NCI-H2029 treated with DMSO at 0.1 percent for 48 hours (cell line): ENCODE measurements at regions not wholly inside any gene's neighbourhood (a gene's known extent, or its start where the extent isn't known, plus 50 kb on each side); places are given as distances from the start of the nearest gene placed in this dataset.

Source experiments
- DNase-seq: peaks from one replicate; lab custom pipeline; 2025; lab: John Stamatoyannopoulos, UW

DNA sequence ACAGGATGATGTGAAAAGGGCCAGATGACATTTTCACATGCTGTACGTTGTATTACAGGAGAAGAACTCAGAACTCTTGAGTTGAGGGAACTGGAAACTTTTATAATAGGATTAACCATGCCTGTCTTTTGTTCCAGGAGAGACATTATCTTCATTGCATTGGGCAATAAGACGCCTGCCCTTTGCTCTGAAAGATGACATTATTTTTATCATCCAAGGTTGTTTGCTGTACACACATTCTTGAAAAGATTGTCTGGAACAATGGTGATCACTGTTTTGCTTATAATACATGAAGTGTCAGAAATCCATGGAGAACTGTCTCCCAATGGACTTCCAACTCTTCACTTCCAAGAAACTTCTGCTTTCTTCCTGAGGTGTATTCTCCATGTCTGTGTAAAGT is 334.6 kb upstream of the B3GAT1 start:
- no peak for DNase-seq

DNA sequence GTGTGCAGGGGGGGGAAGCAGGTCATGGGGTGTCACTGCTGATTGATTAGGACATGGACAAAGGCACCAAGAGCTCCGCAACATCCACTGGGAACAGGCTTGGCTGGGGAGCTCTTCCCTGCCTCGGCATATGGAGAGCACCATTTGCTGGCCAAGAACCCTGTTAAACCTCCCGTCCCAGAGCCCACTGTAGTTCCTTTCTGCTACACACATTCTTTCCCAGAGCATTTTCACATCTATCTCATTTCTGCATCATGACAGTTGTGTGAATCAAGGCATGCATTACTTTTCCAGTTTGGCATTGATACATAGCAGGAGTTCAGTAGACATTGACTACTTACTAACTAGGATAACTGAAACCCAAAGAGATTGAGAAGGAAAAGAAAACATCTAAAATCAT is 333.4 kb upstream of the B3GAT1 start:
- no peak for DNase-seq

DNA sequence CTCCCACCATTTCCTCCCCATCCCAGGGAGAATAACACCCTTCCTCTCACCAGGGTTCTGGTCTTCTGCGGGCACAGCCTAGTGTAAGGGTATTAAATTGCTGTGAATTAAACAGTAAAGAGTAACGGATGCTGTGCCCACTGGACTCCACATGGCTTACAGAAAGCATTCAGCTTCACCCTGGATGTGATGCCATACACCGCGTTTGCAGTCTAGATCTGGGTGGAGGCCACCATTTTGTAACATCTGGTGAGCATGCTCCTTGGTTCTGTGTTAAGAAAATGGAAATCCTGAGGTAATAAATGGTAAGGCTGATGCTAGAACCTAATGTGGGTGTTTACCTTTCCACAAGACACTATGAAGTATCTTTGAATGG is 331.8 kb upstream of the B3GAT1 start:
- no peak for DNase-seq

DNA sequence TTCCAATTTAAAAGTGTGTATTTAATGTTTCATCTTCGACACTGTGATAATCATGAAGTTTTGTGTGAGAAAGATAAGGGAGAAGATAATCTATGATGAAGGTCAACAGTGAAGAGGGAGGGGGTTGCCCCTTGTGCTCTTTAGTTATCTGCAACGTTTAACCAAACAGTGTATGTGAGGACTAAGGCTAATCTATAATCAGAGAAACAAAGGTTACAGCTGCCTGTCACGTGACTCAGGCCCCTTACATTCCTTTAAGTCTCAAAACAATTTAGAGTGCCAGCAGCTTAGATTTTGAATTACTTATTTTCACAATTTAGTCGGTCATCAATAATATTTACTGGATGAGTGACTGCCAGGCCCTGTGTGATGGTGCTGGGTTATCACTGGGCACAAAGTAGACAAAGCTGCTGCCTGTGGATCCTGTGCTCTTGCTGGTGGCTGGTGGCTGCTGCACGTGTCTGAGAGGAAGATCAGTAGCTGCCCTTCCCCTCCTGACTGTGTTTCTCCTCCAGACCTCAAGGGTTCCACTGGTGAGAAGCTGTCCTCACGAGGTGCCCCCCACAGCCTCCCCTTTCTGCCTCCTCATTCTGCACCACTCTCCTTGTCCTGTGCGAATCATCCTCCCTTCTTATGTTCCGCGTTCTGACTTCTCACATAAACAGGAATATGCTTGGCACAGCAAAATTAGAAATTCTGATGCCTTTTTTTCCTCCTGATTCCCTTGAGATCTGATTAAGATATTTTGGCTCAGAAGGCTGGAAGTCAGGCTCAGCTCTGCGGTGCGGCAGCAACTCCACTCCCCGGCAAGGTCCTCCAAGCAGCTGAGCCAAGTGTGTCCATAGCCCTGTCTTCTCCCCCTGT is 331.1 kb upstream of the B3GAT1 start:
- no peak for DNase-seq

DNA sequence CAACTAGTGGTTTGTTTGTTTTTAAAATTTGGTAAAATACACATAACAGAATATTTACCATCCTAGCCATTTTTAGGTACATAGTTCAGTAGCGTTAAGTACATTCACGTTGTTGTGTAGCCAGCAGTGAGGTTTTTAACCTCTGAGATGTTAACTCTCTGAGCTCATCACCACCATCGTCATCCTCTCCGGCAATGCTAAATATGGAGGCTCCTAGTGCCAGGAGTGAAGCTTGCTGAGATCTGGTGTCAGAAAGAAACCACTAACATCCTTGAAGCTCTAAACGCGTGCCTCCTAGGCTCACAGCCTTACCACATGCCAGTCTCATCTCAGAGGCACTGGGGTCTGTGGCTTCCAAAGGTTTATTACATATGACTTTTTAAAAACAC is 330.2 kb upstream of the B3GAT1 start:
- no peak for DNase-seq

DNA sequence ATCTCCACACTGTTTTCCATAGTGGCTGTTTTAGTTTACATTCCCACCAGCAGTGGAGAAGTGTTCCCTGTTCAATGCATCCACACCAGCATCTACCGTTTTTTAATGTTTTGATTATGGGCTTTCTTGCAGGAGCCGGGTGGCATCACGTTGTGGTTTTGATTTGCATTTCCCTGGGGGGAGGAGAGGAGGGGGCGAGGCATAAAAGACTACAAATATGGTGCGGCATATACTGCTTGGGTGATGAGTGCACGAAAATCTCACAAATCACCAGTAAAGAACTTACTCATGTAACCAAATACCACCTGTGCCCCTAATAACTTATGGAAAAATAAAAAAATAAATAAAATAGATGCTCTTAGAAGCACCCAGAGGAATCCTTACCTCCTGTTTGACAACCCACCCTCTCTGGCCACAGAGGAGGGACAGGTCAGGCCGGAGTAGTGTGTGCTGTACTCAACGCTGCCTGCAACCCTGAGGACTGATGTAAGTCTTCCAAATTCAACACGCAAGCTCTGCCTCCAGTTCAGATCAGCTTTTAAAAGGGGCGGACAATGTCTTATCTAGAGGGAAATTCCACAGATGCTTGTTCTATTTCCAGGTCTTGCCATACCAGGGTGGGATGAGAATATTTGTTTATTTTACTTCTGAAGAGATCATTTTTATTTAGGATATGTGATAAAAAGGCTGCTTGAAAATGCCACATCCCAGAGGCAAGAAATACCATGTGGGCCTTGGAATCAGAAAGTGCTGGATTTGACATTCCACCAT is 329.6 kb upstream of the B3GAT1 start:
- no peak for DNase-seq

DNA sequence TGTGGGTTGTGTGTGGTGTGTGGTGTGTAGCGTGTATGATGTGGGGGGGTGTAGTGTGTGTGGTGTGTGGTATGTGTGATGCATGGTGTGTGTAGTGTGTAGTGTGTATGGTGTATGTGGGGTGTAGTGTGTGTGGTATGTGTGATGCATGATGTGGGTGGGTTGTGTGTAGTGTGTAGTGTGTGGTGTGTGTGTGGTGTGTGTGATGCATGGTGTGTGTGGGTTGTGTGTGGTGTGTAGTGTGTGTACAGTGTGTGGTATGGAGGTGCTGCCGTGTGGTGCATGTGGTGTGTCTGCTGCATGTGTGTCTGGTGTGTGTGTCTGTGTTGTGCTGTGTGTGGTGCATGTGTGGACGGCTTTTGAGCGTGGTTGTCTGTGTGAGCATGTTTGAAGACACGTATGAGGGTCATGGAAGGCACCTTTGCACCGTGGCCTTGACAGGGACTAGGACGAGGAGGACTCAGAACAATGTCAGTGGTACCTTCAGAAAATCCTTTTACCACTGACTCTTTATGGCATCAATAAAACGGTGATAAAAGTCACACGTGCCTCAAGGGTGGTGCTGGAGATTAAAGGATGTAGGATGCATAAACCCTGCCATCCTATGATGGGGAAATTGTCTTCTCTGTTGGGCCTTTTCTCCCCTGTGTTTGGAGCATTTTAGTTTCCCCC is 328.7 kb upstream of the B3GAT1 start:
- DNase-seq, result no peak

DNA sequence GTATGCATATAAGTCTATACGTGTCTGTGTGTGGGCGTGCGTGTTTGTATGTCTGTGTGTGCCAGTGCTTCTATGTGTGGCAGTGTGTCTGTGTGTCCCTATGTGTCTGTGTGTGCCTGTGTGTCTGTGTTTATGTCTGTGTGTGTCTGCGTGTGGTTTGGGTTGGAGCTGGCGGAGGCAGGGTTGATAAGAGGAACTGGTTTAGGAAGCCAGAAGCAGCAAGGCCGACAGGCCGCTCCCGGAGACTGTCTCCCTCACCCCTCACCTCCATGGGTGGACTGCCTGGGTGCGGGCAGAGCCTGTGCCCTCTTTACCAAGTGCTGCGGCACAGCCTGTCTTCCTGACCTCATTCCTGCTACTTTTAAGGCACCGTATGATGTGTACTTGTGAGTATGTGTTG is 327.1 kb upstream of the B3GAT1 start:
- no peak for DNase-seq

DNA sequence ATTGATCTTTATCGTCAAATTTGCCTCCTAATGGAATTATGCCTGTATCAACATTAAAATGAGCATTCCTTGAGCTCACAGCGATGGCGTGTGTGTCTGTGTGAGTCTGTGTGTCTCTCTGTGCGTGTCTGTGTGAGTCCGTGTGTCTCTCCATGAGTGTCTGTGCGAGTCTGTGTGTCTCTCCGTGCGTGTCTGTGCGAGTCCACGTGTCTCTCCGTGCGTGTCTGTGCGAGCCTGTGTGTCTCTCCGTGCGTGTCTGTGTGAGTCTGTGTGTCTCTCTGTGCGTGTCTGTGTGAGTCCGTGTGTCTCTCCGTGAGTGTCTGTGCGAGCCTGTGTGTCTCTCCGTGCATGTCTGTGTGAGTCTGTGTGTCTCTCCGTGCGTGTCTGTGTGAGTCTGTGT is 326.5 kb upstream of the B3GAT1 start:
- no peak for DNase-seq

DNA sequence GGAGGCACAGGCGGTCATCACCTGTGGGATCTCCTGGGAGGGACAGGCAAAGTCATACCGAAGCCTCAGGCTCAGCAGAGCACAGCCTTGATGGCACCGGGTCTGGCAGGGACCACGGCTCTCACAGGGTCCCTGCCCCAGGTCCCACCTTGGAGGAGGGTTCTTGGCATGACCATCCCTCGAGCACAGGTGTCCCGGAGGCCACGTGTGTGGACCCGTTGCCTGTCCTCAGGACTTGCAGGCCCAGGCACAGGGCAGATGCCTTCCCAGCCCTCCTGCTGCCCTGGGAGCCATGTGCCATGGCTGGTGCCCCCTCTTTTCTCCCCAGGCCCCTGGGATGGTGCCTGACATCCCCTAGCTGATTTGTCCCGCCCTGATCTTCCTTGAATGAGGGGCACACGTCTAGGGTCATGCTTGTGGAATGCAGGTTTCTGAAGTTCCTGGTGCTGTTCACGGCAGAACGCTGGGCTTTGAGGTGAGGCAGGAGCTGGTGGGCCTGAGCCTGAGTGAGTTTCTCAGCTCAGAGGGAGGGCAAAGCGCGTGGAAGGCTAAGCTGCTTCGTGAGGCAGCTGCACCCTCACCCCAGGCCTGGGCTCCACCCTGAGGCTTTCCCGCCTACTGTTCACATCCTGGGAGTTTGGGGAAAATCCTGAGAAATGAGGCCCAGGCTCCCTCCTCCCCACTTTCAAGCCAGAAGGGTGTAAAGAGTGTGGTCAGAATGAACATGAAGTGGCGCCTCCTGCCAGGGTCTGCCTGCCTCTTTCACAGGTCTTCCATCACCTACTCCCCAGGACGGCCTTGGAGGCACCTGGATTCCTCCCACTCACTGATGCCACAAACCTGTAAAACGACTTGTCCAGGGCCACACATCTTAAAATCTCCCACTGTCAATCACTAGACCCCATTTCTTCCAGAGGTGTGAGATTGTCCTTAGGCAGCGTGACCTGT is 325.8 kb upstream of the B3GAT1 start:
- no peak for DNase-seq

DNA sequence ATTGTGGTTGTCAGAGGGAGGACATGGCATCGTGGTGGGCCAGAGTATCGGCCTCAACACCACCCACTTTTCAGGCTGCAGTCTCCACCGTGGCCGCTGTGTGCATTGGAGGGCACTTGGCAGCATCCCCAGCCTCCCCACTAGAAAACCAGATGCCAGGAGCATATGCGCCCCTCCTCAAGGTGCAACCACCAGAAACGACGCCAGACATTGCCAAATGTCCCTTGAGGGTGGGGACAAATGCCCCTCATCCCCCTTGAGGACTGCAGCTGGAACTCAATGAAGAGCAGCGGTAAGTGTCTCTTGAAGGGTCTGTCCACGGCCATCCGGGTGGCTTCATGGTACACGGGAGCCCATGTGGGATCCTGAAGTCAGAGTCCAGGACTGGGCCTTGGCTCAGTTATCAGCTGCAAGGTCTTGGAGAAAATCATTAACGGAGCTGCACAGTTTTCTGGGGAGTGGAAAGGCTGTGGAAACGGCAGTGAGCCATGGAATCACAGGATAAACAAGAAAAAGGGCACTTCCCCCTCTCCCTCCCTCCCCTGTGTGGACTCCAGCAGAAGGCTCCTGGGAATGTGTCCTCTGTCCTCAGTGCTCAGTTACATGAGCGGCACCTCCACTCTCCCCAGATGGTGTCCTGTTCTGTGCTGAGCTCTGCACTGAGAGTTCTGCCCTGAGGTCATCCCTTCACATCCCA is 324.4 kb upstream of the B3GAT1 start:
- no peak for DNase-seq

DNA sequence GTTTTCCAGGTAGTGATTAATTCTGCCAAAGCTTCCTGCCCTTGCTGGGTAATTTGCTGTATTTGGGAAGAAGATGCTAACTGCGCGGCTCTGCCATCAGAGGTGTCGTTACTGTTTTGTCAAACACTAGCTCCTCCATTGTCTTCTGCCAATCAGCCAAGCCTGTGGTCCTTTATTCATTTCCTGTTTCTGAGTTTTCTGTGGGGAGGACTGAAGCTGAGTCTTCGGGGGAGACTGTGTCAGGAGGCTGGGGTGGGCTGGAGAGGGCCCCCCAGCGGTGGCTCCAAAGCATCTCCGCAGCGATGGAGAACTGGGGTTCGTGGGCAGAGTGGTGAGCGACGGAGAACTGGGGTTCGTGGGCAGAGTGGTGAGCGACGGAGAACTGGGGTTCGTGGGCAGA is 322.9 kb upstream of the B3GAT1 start:
- no peak for DNase-seq

DNA sequence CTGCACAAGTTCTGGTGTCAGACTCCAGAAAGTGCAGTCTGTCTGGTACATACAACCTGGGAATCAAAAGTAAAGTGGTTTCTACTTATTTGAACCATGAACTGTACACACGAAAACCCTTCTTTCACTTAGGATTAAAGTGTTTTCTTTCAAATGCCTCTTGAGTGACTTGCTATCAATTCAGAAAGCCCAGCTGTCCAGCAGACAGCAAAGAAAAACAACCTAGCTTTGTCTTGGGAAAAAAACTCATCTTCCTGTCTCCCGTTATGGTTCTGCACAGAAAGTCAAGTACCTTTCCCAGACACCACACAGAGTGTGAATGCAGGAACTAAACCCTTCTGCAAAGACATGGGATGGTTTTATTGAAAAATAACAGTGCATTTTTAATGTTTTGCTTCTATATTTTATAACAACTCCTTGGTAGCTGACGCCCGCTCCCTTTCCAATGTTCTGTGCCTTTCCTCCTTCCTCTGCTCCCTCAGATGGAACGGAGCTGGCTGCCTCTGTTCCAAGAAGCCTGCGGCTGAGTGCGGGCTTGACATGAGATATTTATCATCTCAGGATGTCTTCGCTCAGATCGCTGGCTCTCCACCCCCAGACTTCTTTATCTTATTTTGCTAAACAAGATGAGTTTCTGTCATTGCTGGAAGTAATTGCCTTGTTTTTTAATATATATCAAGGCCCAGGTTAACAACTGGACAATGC is 322.3 kb upstream of the B3GAT1 start:
- no peak for DNase-seq

DNA sequence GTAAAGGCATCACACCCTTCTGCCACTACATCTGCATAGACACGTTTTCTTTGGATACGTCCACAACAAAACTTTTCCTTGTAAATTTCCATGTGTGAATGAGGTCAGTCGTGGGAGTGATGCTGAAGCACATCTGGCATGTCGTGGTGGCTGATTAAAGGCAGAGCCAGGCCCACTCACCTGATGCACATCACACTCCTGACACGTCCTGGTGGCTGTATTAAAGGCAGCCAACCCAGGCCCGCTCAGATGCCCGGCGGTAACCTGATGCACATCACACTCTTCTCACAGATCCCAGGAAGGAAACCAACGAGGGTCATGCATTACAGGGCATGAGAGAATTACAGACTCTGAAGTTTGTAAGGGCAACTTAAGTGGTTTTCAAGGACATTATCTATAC is 321.6 kb upstream of the B3GAT1 start:
- no peak for DNase-seq

DNA sequence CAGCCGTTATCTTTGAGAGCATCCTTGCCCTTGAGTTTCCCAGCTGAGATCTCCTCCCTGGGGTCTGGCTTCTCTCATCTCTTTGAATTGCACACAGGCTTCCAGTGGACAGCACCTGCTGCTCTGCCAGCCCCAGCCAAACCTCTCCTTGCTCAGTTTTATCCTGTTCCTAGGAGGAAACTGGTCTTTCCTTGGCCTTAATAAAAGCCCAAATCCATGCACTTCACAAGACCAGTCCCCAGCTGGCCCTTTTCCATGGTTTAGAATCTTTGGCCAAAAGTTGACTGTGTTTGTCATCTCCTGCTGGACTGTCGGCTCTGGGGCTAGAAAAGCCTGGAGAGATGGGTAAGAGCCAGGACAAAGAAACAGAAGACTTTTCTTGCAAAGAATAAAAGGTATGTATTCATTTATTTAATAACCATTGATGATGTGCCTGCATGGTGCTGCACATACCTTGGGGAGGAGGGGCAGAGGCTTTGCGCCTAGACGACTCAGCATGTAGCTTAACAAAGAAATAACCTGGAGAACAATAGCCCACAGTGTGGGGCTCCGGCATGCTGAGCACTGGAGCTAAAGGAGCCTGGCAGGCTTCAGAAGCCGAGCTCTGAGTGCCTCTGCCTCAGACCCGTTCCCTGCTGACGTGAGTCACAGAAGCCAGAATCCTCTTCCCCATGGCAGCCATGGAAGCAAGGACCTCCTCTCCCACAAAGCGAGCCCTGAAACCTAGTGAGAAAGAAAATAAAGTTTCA is 319.3 kb upstream of the B3GAT1 start:
- no peak for DNase-seq

DNA sequence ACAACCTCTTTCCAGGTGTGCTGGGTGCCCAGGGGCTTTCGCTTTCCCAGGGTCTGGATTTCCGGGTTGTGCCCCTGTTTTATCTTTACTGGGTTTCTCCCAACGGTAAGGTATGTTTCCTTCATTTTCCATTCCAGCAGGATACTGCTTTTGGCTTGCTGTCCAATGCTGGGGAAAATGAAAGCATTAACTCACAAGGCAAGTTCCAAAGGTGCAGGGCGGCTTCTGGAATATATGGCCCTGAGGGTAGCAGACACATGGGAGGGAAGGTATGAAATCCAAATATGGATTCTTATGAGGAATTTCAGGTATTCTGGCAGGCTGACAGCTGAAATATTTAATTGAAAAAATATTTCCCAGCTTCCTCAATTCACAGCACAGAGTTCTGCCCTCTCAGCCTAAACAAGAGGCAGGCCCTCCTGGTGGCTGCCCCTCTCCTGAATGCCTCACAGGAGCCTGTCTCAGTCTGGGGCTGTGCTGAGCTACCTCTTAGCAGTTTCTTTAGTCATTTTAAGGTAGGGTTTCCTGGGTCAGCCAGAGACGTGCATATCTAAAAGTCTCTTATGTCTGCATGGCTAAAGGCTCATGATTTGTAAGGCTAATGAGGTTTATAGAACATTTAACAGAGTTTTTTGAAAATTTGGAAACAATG is 318.6 kb upstream of the B3GAT1 start:
- no peak for DNase-seq

DNA sequence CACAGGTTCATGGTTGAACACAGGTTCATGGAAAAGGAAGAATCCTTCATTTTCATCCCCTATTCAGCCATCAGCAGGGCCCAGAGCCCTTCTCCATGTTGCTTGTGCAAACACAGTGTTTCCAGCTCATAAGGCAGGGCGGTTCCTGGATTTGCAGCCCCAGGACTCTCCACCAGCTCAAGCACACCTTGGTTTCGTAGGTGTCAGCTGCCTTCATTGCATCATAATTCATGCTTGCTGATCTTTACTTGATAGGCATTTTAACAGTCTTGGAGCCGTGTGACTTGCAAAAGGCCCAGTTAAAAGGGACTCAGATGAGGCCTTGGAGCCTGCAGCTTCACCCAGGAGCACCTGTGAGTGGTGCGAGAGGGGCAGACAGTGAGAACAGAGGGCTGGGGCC is 318.1 kb upstream of the B3GAT1 start:
- DNase-seq, result no peak

DNA sequence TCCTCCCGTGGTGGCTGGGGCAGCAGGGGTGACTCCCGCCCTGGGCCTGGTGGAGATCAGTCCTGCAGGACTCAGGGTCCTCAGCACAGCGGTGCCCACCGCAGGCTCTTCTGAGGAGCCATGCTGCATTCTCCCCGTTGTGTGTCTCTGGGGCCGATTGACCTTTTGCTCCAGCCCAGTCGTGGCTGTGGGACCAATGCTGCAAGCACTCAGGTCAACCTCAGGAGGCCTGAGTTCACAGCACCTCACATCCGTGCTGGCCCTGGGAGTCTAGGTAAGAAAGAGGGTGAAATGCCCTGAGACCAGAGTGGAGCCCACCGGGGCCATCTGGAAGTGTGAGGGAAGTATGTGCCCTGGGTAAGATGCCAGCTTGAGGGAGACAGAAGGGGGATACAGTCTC is 316.1 kb upstream of the B3GAT1 start:
- no peak for DNase-seq

DNA sequence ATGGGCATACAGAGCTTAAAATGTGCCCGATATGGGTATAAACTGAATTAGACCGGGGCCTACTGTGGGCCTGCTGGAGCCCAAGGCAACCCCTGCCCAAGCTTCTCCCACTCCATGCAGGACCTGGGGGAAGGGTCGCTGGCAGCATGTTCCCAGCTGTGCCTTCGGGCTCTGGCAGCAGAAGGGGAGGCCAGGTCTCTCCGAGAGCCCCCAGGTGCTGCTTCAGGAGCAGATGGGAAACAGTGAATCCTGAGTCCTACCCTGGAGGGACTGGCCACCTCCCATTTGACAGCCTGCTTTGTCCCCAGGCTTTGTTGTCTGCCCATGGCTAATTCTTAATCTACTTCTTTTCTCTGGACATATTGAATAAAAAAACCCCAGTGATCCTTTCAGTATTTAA is 315.6 kb upstream of the B3GAT1 start:
- no peak for DNase-seq
